ENCODE measurements at regions not wholly inside any gene's neighbourhood (a gene's known extent, or its start where the extent isn't known, plus 50 kb on each side); places are given as distances from the start of the nearest gene placed in this dataset.

DNA sequence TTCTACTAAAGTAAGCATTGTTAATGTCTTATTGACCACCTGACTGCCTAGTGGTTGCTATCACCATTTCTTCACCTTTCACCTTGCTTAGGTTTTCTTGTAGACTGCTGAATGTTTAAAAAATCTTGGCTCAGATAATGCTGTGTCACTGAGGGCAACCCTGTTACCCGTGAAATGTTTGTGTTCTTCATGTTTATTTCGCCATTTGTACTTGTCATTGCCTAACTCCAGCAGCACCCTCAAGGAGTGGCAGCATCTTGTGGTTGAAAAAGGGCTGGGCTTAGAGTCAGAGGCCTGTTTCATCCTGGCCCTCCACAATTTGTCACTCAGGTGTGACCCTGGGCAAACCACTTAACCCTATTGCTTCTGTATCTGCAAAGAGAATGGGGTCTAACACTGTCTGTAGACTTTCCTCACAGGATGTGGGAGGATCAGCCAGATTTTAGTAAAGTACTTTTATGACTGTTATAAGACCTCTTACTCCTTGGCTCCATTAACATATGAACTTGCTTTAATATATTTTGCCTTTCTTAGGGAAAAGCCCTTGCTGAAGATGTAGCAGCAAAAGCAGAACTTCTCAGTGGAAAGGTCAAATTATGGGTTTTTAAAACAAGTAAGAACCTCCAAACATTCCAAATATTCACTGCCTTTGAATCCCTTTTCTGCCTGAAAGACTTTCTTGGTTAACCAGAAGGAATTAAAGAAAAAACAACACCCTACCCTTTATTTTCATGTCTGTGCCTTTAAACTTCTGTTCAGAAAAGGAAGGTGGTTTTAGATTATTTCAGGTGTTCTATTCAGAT is 154.5 kb upstream of the C11orf87 start:
- DNase-seq (ENCODE audit: low spot score), result no peak

DNA sequence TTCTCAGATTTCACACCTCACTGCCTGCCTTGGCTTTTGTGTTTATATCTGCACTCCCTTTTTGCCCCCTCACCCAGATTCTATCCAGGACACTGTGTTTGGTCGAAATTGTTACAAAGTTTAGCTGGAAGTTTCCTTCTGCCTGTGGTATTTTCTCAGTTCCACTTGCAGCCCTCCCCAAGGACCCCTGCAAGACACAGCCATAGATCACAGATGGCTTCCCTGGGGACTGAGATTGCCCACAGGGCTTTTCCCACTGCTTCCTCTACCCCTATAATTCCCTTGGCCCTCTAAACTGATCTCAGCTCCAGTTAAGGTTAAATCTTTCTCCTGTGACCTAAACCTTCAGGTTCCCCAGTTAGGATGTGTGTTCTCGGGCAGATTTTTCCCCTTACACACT is 146.1 kb upstream of the C11orf87 start:
- no peak for DNase-seq (ENCODE audit: low spot score)

DNA sequence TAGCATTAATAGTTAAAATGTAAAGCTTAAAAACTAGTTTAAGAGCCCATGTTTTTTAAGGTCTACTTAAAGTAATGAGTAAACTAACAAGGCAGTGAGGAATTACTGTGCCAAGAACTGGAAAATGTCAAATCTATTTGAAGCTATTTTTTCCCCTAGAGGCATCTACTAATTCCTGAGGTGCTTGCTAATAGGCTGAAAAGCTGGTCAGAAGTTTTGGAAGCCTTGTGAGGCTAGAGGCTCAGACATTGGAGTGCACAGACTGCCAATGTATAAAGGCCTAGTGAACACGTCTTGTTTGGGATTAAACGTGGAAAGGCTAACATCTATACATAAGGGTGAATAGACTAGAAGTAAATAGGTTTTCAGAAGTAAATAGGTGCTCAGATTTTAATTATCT is 136.5 kb upstream of the C11orf87 start:
- DNase-seq (ENCODE audit: low spot score), result no peak

DNA sequence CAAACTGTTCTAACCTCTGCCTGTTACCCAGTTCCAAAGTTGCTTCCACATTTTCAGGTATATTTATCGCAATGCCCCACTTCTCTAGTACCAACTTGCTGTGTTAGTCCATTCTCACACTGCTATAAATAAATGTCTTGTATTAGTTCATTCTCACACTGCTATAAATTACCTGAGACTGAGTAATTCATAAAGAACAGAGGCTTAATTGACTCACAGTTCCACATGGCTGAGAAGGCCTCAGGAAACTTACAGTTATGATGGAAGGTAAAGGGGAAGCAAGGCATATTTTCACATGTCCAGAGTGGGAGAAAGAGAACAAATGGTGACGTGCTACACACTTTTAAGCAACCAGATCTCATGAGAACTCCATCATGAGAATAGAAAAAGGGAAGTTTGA is 130.4 kb upstream of the C11orf87 start:
- DNase-seq (ENCODE audit: low spot score), result no peak

DNA sequence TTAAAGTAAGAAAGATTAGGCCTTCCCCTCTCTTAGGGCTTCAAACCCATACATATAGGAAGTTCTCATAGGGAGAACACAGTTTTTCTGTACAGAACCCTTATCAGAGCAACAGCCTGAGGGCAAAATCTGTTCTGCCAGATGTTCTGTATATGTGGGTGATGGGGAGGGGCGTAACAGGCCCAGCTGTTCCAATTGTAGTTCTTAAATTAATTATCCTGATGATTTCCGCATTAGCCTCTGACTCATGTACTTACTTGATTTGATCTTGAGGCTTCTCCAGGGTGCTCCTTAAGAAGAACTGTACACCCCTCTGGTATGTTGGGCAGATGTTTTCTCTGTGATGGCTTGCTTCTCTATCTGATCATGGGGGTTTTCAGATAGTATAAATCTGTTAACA is 123.1 kb upstream of the C11orf87 start:
- no peak for DNase-seq (ENCODE audit: low spot score)

DNA sequence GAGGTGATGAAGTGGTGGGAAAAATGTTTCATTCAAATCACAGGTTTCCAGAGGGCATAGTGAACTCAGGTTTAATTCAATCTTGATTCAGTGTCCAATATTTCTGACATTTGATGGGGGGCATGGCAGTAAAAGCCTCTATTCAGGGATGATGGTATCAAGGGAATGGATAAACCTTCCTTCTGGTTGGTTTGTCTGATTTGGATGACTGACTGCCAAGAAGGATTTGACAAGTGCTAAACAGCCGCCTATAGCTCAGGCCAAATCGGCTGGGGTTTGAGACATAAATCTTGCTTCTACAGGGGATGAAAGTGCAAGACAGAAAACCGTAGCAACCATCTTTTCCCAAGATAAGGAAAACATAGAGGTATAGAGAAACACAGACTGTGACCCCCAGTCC is 121.8 kb upstream of the C11orf87 start:
- no peak for DNase-seq (ENCODE audit: low spot score)

DNA sequence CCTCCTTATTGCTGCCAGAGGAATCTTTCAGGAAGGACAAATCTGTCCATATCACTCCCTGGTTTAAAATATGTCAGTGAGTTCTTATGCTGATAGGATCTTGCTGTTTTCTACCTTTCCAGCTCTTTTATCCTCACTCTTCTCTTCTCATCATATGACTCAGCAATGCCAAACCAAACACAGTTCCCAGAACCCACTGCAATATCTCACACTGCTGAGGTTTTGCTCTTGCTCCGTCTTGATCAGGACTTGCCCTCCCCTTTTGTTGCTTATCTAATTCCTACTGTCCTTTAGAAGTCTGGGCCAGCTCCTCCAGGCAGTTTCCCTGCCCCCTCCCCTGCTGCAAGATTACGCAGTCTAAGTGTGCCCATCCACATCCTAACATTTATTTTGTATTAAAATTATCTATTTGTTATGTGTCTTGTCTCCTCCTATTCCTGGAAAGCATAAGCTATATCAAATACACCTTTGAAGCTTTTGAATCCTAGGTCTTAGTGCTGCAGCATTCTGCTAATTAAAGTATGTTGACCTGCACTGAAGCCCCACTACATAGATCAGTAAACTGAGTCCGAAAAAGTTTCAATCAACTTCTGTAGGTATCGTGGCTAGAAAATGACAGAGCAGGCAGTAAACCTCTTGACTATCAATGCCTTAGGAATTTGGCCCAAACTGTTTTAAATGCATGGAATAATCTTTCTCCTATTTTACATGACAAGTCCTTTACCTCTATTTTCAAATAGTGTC is 119.2 kb upstream of the C11orf87 start:
- DNase-seq (ENCODE audit: low spot score), result no peak

DNA sequence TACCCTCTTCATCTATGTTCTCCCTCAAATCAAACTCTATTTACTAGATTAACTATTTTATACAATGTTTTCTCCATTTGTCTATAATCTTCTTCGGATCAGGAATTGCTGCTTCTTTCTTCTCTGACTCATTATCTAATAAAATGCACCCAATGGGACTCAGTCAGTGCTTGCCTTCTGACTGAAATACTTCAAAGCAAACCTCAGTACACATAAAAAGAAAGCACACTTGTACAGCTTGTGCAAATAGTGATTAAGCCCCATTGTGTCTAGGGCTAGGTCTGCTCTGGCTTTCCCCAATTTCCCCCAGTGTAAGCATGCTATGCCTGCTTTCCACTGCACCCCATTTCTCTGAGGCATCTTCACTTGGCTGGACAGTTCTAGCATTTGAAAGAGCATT is 118.6 kb upstream of the C11orf87 start:
- no peak for DNase-seq (ENCODE audit: low spot score)

DNA sequence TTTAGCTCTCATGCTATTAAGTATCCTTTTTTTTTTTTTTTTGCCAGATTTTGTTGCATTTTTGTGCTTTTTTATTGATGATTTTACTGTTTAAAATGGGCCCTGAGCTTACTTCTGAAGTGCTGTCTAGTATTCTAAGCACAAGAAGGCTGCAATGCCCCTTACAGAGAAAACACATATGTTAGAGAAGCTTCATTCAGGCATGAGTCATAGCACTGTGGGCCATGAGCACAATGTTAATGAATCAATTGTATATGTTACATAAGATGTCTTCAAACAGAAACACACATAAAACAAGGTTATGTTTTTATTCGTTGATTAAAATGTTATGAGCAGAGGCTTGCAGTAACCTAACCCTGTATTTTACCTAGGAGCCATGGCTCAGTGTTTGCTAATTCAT is 117.8 kb upstream of the C11orf87 start:
- no peak for DNase-seq (ENCODE audit: low spot score)

DNA sequence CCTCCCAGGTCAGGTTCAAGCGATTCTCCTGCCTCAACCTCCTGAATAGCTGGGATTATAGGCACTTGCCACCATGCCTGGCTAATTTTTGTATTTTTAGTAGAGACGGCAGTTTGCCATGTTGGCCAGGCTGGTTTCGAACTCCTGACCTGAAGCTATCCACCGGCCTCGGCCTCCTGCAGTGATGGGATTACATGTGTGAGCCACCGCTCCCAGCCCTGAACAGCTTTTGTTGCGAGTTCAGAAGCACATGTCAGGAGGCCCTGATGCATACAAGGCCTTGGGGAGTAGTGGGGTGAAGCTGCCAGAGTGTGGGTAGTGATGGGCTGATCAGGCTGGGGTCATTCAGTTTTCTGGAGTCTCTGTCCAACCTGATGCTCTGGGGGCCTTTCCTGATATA is 117.0 kb upstream of the C11orf87 start:
- no peak for DNase-seq (ENCODE audit: low spot score)

DNA sequence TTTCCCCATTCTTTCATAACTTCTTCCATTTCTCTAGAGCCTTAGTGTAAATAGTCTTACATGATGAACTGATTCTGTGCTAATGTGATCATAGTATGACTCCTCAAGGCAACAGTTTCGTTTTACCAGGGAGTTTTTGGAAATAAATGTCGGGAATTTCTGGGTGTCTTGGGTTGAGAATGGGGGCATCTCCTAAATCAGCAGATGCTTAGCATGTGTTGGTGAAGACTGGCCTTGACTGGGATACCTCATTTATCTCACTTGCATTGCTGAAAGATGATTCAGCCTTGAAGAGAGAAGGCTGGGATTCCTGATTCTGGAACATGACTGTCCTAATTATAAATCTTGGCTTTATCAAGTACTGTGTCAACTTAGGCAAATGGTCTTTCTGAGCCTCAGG is 115.7 kb upstream of the C11orf87 start:
- no peak for DNase-seq (ENCODE audit: low spot score)

DNA sequence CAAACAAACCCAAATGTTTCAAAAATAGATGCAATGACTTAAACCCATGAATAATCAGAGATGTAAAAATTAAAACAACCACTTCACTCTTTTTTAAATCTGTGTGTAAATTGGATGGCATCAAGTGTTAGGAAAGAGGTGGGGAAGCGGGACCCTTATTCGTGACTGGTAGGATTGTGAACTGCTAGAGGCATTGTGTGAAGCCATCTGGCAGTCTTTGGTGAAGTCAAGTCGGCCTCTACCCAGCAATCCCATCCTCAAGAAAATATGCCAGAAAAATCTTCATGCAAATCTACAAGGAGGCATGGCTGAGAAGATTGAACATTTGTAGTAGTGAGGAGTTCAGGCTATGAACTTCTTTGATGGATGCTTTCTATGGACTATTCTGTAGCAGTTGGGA is 114.6 kb upstream of the C11orf87 start:
- DNase-seq (ENCODE audit: low spot score), result no peak

DNA sequence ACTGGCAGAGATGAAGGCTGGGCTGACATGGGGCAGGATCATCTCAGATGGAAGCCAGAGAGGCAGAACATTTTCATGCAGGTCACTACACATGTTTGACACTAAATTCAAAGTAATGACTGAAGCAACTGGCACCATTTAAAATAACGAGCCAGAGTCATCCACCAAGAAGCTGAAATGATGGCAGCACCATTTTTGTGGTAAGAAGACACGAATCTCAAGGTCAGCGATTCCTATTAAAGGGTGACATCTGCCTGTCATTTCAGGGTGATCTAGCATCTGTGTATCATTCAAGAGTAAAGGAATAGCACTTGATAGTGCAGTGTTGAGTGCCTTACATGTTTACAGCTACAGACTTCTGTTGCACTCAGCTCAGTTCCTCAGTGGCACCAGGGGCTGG is 113.4 kb upstream of the C11orf87 start:
- no peak for DNase-seq (ENCODE audit: low spot score)

DNA sequence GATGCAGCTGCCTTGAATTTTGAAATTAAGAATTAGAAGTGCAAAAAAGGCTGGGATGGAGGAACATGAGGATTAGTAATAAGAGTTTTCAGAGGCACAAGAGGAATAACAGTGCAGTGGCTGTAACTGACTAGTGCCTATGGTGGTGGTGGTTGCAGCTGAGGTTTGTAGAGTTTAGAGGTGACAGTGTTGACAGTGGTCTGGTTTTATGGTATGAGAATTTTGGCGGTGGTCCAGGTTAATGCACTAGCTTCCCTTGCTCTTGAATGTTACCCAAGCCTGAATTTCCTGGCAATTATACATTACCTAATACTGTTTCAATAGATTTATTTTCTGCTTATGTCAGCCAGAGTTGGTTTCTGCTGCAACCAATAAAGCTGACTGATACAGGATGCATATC is 112.8 kb upstream of the C11orf87 start:
- no peak for DNase-seq (ENCODE audit: low spot score)

DNA sequence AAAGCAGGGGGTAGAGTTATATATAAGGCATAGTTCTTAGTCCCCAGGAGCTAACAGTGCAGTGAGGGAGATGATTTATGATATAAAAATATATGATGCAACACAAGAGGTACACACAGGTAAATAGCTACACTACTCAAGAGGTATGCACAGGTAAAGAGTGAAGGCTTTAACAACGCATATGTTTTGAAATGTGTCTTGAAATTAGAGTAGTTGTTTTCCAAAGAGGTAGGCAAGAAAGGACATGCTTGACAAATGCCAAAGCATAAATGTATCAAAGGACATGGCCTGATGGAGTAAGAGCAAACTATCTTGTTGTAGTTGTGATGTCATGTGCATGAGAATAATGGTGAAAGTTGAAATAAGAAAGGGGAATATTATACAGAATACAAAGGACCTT is 104.3 kb upstream of the C11orf87 start:
- no peak for DNase-seq (ENCODE audit: low spot score)

DNA sequence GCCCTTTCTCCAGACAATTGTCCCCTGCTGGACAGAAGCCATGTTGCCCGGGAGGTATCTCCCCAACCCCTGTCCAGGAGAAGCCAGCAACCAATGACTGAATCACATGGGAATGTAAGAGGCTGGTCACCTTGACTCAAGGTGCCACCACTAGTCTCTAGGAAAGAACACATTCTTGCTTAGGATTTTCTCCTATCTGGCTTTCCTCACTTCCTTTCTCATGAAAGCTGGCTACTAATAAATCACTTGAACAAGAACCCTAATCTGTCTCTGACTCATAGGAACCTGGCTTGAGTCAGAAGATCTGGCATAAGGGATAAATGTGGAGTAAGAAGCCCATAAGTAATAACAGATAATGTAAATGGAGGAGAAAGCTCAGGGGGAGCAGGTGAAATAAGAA is 101.4 kb upstream of the C11orf87 start:
- DNase-seq (ENCODE audit: low spot score), result no peak

DNA sequence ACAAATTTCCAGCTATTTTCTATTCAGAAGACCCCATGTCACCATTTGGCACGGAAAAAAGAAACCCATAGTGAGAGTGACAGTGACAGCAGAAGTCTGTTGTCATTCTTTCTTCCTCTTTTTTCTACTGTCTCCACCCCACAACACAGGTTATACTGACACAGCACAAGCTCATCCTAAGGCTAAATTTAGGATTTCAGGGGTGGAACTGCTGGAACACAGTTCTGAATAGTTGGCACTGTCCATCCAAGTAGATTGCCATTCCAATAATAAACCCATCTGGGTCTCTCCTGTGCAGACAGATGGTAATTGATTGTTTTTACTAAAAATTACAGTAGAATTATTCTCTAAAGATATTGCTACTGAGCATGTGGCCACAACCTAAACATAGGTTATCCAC is 95.2 kb upstream of the C11orf87 start:
- DNase-seq (ENCODE audit: low spot score), result no peak

DNA sequence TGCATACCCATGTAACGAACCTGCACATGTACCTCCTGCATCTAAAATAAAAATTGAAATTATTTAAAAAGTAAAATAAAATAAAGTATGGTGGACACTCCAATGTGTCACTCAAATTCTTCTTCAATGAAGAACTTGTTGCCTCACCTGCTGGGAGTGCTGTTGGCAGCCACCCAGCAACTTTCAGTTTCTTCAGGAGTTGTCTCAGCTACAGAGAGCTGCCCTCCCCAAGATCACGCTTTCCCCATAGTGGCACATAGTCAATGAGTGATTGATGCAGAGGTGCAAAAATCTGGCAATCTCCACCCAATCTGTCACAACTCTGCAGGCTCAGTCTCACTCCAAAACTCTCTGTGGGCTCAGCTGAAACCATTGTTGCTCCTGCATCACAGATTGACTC is 92.3 kb upstream of the C11orf87 start:
- DNase-seq (ENCODE audit: low spot score), result no peak

DNA sequence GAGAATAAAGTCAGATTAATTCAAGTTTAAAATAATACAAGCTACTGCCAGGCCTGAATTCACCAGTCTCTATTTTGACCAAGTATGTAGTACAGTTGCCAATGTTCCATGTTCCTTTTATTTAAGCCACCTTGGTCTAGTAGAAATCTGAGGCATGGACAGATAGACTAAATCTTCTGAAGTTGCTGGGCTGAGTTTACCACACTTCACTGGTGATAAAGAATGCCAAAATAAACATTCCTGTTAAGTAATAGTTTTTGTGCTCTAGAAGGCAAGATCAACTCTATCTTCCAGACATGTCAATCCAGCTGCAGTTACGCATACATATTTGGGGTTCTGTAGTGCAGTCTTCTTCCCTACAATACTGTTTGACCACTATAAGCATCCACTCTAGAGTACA is 83.9 kb upstream of the C11orf87 start:
- DNase-seq (ENCODE audit: low spot score), result no peak

DNA sequence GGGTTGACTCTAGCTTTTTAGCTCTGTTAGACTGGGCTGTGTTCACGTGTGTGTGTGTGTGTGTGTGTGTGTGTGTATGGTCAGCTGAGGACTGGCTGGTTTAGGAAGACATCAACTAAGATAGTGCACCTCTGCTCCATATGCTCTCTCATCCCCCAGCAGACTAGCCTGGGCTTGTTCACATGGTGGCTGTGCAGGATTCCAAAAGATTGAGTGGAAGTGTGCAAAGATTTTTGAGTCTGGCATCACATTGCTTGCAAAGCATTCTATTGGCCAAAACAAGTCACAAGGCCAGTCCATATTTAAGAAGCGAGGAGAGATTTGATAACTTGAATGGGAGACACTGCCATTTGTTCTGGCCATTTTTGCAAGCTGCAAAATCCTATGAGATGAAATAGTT is 79.7 kb upstream of the C11orf87 start:
- DNase-seq (ENCODE audit: low spot score), result no peak

DNA sequence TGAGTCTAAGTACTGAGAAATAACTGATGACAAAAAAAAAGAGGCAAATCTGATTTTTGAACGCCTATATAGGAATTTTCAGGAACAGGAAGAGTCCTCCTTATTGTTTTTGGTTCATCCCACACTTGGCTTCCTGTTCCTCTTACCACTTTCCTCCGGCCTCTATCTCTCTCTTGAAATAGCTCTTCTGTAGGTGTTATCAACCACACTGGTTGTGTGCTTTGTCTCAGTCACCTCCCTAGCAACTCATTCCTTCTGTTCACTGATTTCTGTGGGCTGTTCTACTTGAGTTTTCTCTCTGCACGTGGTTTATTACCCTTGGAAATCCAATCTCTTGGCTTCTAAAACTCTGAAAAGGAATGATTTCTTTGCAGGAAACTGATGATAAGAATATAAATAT is 78.7 kb upstream of the C11orf87 start:
- DNase-seq (ENCODE audit: low spot score), result no peak

DNA sequence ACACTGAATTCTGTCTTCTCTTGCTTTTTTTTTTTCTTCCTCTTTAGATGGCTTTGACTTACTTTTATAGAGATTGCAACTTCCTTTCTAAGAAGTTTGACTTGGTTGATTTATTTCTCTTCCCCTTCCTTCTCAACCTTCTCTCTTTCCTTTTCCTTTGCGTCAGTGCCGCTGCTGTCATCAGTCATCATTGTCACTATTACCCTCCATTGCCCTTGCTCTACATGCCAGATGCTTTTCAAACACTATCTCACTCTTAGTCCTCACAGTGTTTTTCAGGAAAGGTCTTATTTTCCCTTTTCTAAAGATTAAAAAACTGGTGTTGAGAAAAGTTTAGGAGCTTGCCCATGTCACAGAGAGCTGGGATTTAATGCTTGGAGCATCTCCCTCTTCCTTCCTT is 74.7 kb upstream of the C11orf87 start:
- no peak for DNase-seq (ENCODE audit: low spot score)

DNA sequence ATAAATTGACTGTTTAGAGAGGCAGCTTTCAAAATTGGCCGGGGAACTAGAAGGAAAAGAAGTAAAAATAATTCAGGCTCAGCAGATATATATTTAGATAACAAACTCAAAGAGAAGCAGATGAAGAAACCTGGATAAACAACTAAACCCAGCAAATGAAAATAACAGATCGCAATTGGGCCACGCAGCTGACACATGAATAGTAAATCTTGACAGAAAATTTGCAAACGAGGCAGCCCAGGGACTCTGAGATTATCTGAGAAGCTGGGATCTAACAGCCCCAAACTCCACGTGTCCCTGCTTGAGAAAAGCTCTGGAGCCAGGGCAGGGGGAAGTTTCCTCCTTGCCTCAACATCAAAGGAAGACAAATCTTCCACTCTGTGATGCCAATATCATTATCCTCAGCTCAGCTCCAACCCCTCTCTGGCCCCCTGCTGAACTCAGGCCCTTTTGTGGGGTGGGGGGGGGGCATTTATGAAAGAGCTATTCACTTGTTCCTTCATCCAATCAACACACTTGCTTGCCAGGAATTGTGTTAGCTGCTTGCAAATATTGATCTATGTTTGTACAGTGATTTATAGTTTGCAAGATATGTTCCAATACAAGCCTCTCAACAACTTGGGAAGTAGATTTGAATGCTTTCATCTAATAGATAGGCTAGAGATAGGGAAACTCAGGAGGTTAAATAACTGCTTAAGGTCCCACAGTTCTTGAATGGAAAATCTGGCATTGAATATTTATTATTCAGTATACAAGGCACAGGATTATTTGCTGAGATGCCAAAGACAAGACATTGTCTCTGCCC is 72.5 kb upstream of the C11orf87 start:
- no peak for DNase-seq (ENCODE audit: low spot score)

Data from iPS-NIHi11 (cell line).